Panc1 (cell line): ENCODE measurements at regions not wholly inside any gene's neighbourhood (a gene's known extent, or its start where the extent isn't known, plus 50 kb on each side); places are given as distances from the start of the nearest gene placed in this dataset.

ENCODE experiments used
- ATAC-seq: fragments of 200-7000 bp; cut with Tn5 transposase; 2 replicates; pipeline ENCODE4 v1.9.1; 2020; ENCODE audit warnings: mild to moderate bottlenecking, moderate library complexity
- BruUV-seq: library from RNA; stranded (reverse); fragments of 400-500 nt; replicated peaks from 2 replicates; lab custom pipeline; 2021; lab: Mats Ljungman, UMichigan
- CTCF ChIA-PET: fragments of 300-600 bp; sonication (Branson Sonifier 250); formaldehyde crosslinking; loops from one replicate; lab custom pipeline; 2022; ENCODE audit warnings: antibody characterized with exemption; lab: Charles Lee
- POLR2A ChIA-PET: fragments of 300-600 bp; sonication (Branson Sonifier 250); formaldehyde crosslinking; loops from one replicate; lab custom pipeline; 2022; ENCODE audit warnings: antibody characterized with exemption; lab: Charles Lee
- DNase-seq: peaks from one replicate; pipeline ENCODE4 v3.0.0-alpha.2; 2010; ENCODE audit warnings: low read depth, low spot score
- H3K27ac ChIP-seq: 2 replicates; pipeline ENCODE4 v1.5.1; 2011; ENCODE audit warnings: mild to moderate bottlenecking, low read length, inconsistent platforms
- H3K27me3 ChIP-seq: fragments of 200-500 bp; sonication (Bioruptor generic); 2 replicates; pipeline ENCODE4 v1.6.0; 2014; ENCODE audit warnings: low read length, inconsistent platforms; ENCODE audit not compliant: control insufficient read depth, insufficient read depth
- H3K36me3 ChIP-seq: fragments of 200-500 bp; sonication (Bioruptor generic); 2 replicates; pipeline ENCODE4 v1.5.1; 2014; ENCODE audit warnings: inconsistent platforms, mild to moderate bottlenecking, low read length, moderate library complexity; ENCODE audit not compliant: control insufficient read depth, insufficient read depth
- H3K4me1 ChIP-seq: 2 replicates; pipeline ENCODE4 v1.5.1; 2011; ENCODE audit warnings: inconsistent platforms, mild to moderate bottlenecking, low read length, moderate library complexity; ENCODE audit not compliant: control insufficient read depth, insufficient read depth
- H3K4me3 ChIP-seq, 2 experiments: 2 replicates each; pipeline ENCODE4 v1.5.1; 2011 to 2012; ENCODE audit warnings: low read depth in 2 of 2, low read length in 2 of 2, mild to moderate bottlenecking in 2 of 2, inconsistent platforms in 1 of 2, moderate library complexity in 1 of 2
- H3K9me3 ChIP-seq: fragments of 200-500 bp; sonication (Bioruptor generic); 2 replicates; pipeline ENCODE4 v1.5.1; 2014; ENCODE audit warnings: low read depth, mild to moderate bottlenecking, inconsistent platforms, low read length, moderate library complexity; ENCODE audit not compliant: control insufficient read depth, insufficient read depth
- CTCF ChIP-seq: fragments of 450-650 bp; IDR thresholded peaks from 2 replicates; pipeline ENCODE4 v1.5.1; 2017; ENCODE audit warnings: mild to moderate bottlenecking
- POLR2AphosphoS5 ChIP-seq: IDR thresholded peaks from 2 replicates; pipeline ENCODE4 v1.6.1; 2012; ENCODE audit warnings: mild to moderate bottlenecking, low read depth, low read length, moderate library complexity
- REST ChIP-seq, 2 experiments: IDR thresholded peaks; 2 replicates each; pipeline ENCODE4 v1.6.1; 2011 to 2012; ENCODE audit warnings: low read depth in 2 of 2, control low read depth in 1 of 2, low read length in 1 of 2, mild to moderate bottlenecking in 1 of 2, moderate library complexity in 1 of 2; ENCODE audit not compliant: insufficient read depth in 1 of 2
- SIN3A ChIP-seq: IDR thresholded peaks from 2 replicates; pipeline ENCODE4 v1.6.1; 2012; ENCODE audit warnings: low read depth, mild to moderate bottlenecking, low read length, moderate library complexity, borderline replicate concordance; ENCODE audit not compliant: insufficient read depth
- TCF7L2 ChIP-seq: IDR thresholded peaks from 2 replicates; pipeline ENCODE4 v1.6.1; 2011; ENCODE audit warnings: mild to moderate bottlenecking, low read depth, low read length, inconsistent platforms
- in situ Hi-C: cut with HindIII; loops from 2 replicates; pipeline ENCODE4 v1.10.0; 2016; ENCODE audit warnings: low sequenced_read_pairs, low pct_unique_long_range_greater_than_20kb
- intact Hi-C: fragments of 100-400 bp; cut with micrococcal nuclease; formaldehyde crosslinking; loops from one replicate; pipeline ENCODE4 v1.10.0; 2022; ENCODE audit not compliant: unreplicated experiment

- Histone ChIP-seq H3K4me1 (no peaks in the 10 kb centered on the region), H3K9me3 (no peaks in the 10 kb centered on the region), H3K27ac (no peak overlapping the region), H3K4me3 (no peak overlapping the region), H3K27me3 (peaks cover 2% of the 10 kb centered on the region; the same call in 1 of the 2 replicates), H3K36me3 (no peaks in the 10 kb centered on the region)
- DNase-seq = no peak
- BruUV-seq = no TSS peak
- ChIA-PET CTCF (no interaction called here), POLR2A (no interaction called here)
- in situ Hi-C loops (no loop called here), intact Hi-C loops (loop anchor here (5.0 kb wide), 1 partner anchor 255 kb away; no protein-coding TSS in a partner anchor)
- TF ChIP-seq SIN3A (no peak), TCF7L2 (no peak), REST (IDR thresholded peaks at IDR 0.05; ENCODE audit: insufficient read depth in 1 of 2, low read depth in 2 of 2, low read length in 1 of 2) (no peak), POLR2AphosphoS5 (no peak), CTCF (no peak)
- no peak for ATAC-seq
Observed at GRCh38 chr5:53172630-53173029, 63.1 kb upstream of the MOCS2 start.

DNA sequence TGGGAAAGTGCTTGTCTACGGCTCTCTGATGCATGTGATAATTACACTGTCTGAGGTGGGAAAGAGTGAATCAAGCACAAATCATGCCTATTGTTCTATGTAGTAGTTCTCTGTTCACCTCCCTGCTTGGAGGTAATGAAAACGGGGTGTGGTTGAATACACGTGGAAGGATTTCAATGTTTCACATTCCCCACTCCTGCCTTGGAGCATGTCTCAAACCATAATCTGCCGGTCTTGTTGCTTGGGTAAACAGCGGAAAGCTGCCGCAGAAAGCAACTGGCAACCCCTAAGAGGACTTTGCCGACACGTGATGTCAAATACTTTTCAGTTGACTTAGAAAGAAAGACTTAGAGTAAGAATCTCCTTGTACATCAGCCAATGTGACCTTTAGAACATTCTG, 63.5 kb upstream of the MOCS2 start:
- no peaks in the 10 kb centered on the region for H3K9me3 ChIP-seq
- H3K4me3 ChIP-seq = no peak overlapping the region
- no peak overlapping the region for H3K27ac ChIP-seq
- in situ Hi-C loops = no loop called here
- H3K27me3 ChIP-seq = peaks cover 2% of the 10 kb centered on the region; the same call in 1 of the 2 replicates
- DNase-seq (no peak), ATAC-seq (no peak)
- POLR2A ChIA-PET = no interaction called here
- intact Hi-C loops = loop anchor here (5.0 kb wide), 1 partner anchor 254 kb away; no protein-coding TSS in a partner anchor
- H3K4me1 ChIP-seq = no peaks in the 10 kb centered on the region
- BruUV-seq = no TSS peak
- TF ChIP-seq REST (IDR thresholded peaks at IDR 0.05; ENCODE audit: insufficient read depth in 1 of 2, low read depth in 2 of 2, low read length in 1 of 2) (no peak), POLR2AphosphoS5 (no peak), SIN3A (no peak), TCF7L2 (no peak), CTCF (no peak)
- H3K36me3 ChIP-seq = no peaks in the 10 kb centered on the region
- CTCF ChIA-PET = no interaction called here
